ENCODE measurements at regions not wholly inside any gene's neighbourhood (a gene's known extent, or its start where the extent isn't known, plus 50 kb on each side); places are given as distances from the start of the nearest gene placed in this dataset.
A peak's percentile ranks its signal among the peaks of the same experiment; 100 is the strongest.

DNA sequence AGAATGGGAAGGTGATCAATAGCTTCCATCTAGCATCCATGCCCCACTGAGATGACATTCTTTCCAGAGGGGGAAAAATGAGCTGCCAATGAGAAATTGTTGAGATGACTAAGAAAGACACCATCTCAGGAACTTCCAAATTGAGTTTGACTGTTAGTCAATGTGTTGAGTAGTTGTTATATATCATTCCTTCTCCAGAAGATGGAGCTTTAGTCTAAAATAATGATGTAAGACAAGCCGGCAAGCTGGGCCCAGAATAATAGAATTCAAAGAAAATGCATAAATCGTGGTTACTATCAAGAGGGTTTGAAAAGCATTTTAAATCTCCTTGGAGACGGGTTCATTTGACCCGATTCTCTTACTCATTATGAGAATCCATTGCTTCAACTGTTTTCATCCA lies 71.0 kb upstream of the ATF7IP2 start:
- no peak for TF ChIP-seq POLR2A (IDR thresholded peaks at IDR 0.05)
- TF ChIP-seq, protein P1, sequence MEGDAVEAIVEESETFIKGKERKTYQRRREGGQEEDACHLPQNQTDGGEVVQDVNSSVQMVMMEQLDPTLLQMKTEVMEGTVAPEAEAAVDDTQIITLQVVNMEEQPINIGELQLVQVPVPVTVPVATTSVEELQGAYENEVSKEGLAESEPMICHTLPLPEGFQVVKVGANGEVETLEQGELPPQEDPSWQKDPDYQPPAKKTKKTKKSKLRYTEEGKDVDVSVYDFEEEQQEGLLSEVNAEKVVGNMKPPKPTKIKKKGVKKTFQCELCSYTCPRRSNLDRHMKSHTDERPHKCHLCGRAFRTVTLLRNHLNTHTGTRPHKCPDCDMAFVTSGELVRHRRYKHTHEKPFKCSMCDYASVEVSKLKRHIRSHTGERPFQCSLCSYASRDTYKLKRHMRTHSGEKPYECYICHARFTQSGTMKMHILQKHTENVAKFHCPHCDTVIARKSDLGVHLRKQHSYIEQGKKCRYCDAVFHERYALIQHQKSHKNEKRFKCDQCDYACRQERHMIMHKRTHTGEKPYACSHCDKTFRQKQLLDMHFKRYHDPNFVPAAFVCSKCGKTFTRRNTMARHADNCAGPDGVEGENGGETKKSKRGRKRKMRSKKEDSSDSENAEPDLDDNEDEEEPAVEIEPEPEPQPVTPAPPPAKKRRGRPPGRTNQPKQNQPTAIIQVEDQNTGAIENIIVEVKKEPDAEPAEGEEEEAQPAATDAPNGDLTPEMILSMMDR (IDR thresholded peaks at IDR 0.05) = peak; percentile 37 to 47 (median 42)
